GM21576 (cell line): ENCODE measurements at regions not wholly inside any gene's neighbourhood (a gene's known extent, or its start where the extent isn't known, plus 50 kb on each side); places are given as distances from the start of the nearest gene placed in this dataset.

Source experiments
- ATAC-seq: cut with Tn5 transposase; IDR thresholded peaks from one replicate; pipeline ENCODE4 v1.9.1; 2021; ENCODE audit warnings: mild to moderate bottlenecking, moderate library complexity; ENCODE audit not compliant: unreplicated experiment

DNA sequence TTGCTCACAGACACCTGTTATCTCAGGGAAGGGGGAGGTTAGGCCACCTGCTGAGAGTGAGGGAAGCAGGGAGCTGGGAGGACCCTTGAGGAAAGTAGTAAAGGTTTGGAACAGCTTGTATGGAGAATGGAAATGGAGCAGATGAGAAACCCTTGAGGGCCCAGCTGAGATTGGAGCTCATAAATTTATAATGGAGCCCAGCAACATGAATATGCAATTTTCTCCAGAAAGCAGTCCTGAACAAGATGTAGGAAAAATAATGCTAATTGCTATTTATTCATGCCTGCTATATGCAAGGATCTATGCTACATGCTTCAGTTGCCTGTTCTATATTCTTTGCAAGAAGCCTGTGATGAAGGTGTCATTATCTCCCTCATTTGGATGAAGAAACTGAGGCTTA lies 67.5 kb upstream of the LEF1 start:
- no peak for ATAC-seq

DNA sequence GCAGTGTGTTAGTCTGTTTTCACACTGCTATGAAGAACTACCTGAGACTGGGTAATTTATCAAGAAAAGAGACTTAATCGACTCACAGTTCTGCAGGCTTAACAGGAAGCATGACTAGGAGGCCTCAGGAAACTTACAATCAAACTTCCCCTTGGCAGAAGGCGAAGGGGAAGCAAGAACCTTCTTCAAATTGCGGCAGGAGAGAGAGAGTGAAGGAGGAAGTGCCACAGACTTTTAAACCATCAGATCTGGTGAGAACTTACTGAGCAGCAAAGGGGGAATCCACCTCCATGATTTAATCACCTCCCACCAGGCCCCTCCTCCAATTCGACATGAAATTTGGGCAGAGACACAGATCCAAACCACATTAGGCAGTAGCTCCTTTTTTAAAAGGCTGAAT lies 59.2 kb upstream of the LEF1 start:
- no peak for ATAC-seq

DNA sequence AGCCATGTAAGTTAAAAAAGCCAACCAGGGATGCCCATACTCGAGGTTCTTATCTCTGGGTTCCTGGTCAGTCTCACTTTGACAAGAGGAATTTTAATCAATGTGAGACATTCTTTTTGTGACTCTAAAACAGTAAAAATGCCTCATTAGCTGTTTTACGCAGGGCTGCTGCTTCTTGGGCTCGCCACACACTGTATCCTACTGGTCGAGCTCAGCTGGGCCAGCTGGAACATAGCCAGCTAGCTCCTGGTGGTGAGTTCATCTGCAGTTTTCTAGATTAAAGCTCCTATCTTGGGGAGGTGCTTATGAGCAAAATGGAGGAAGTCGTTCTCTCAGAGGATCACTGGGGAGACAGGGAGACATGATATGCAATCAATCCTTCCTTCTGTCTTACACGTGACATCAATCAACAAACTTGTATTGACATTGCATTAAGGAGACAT lies 55.9 kb upstream of the LEF1 start:
- no peak for ATAC-seq

DNA sequence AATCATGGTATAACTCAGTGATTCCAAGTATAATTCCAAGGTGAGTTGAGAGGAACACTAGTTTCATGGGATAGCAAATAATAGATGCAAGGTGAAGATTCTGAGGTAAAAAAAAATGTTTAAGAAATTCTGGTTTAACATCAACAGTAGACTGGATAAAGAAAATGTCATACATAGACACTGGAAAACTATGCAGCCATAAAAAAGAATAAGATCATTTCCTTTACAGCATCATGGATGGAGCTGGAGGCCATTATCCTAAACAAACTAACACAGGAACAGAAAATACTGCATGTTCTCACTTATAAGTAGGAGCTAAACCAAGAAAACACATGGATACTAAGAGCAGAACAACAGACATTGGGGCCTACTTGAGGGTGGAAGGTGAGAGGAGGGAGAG lies 54.6 kb upstream of the LEF1 start:
- no peak for ATAC-seq

DNA sequence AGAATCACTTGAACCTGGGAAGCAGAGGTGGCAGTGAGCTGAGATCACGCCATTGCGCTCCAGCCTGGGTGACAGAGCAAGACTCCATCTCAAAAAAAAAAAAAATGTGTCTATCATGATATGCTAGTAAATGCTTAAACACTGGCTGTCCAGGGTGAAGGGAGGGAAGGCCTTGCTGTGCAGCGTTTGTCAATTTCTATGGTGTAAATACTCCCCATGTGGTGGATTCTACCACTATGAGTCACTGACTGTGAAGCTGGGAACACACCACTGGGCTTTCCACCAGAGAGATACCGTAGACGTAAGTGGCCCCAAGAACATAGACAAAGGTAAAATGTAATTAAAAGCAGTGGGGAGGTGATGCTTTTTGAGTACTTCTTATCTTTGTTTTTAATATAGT lies 51.3 kb upstream of the LEF1 start:
- no peak for ATAC-seq
